Calu3 (cell line): ENCODE measurements at regions not wholly inside any gene's neighbourhood (a gene's known extent, or its start where the extent isn't known, plus 50 kb on each side); places are given as distances from the start of the nearest gene placed in this dataset.

Source experiments
- BruUV-seq: library from RNA; stranded (reverse); fragments of 400-500 nt; replicated peaks from 2 replicates; lab custom pipeline; 2021; lab: Mats Ljungman, UMichigan
- CTCF ChIA-PET: fragments of 300-600 bp; sonication (Branson Sonifier 250); formaldehyde crosslinking; loops from one replicate; lab custom pipeline; 2022; ENCODE audit warnings: antibody characterized with exemption; lab: Charles Lee
- DNase-seq: peaks from one replicate; pipeline ENCODE4 v3.0.0; 2022
- H3K27ac Mint-ChIP-seq: one replicate; pipeline ENCODE4 v1.8.0; 2022; ENCODE audit warnings: mixed read lengths; ENCODE audit not compliant: unreplicated experiment
- H3K27me3 Mint-ChIP-seq: one replicate; pipeline ENCODE4 v1.8.0; 2022; ENCODE audit warnings: mixed read lengths; ENCODE audit not compliant: unreplicated experiment
- H3K36me3 Mint-ChIP-seq: one replicate; pipeline ENCODE4 v1.8.0; 2022; ENCODE audit warnings: mild to moderate bottlenecking, moderate library complexity, mixed read lengths; ENCODE audit not compliant: insufficient read depth, unreplicated experiment
- H3K4me1 Mint-ChIP-seq: one replicate; pipeline ENCODE4 v1.8.0; 2022; ENCODE audit warnings: mild to moderate bottlenecking, low read depth, mixed read lengths; ENCODE audit not compliant: unreplicated experiment
- H3K4me3 Mint-ChIP-seq: one replicate; pipeline ENCODE4 v1.8.0; 2022; ENCODE audit warnings: mild to moderate bottlenecking, low read depth, moderate library complexity, mixed read lengths; ENCODE audit not compliant: unreplicated experiment
- H3K9me3 Mint-ChIP-seq: one replicate; pipeline ENCODE4 v1.8.0; 2022; ENCODE audit warnings: low read depth, mixed read lengths; ENCODE audit not compliant: unreplicated experiment
- intact Hi-C: fragments of 100-400 bp; cut with micrococcal nuclease; formaldehyde crosslinking; loops from one replicate; pipeline ENCODE4 v1.10.0; 2022; ENCODE audit not compliant: unreplicated experiment
- TF ChIP-seq, protein P1 (sequence below): fragments of 200-600 bp; IDR thresholded peaks from one replicate; pipeline ENCODE4 v1.8.0; 2022; ENCODE audit warnings: antibody characterized with exemption; ENCODE audit not compliant: unreplicated experiment

DNA sequence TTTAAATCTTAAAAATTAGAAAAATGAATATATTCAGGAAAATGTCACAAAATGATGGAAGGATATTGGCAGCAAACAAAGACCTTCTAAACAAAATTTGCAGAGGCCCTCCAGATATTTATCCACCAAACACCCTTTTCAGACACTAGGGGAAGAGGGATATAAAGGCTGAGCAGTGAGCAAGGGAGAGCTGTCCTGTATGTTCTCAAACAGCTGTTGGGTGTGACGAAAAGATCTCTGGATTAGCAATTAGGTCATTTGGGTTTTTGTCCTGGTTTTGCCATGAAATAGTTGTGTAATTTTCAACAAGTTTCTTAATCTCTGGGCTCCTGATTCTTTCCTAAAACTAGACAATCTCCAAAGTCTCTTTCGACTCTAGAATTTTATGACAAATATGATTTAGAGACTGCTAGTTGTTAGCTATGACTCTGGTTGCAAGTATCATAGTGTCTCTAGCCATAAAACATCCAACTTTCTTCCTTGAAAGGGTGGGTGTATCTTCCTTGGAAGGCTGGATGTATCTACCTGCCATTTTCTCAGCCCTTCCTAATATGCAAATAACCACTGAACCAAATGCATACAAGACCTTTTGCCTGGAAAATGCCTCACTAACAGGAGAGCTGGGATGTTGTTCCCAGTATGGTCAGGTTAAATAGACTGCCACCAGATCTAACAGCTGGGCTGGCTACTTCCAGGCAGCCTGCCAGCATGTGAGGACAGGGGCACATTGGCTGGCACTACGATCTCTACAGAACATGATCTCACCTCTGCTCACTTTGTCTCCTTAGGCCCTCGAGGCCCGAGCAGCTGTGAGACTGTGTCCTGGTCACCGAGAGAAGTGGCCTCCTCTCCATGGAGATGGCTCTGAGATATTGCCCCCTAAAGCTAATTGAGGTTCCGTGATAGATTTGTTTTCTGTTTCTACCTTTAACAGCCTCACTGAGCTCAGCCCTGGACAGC is 225.5 kb upstream of the JADE1 start:
- no peak for DNase-seq
- H3K27ac Mint-ChIP-seq: no peak overlapping the region
- intact Hi-C loops: no loop called here
- TF ChIP-seq, protein P1, sequence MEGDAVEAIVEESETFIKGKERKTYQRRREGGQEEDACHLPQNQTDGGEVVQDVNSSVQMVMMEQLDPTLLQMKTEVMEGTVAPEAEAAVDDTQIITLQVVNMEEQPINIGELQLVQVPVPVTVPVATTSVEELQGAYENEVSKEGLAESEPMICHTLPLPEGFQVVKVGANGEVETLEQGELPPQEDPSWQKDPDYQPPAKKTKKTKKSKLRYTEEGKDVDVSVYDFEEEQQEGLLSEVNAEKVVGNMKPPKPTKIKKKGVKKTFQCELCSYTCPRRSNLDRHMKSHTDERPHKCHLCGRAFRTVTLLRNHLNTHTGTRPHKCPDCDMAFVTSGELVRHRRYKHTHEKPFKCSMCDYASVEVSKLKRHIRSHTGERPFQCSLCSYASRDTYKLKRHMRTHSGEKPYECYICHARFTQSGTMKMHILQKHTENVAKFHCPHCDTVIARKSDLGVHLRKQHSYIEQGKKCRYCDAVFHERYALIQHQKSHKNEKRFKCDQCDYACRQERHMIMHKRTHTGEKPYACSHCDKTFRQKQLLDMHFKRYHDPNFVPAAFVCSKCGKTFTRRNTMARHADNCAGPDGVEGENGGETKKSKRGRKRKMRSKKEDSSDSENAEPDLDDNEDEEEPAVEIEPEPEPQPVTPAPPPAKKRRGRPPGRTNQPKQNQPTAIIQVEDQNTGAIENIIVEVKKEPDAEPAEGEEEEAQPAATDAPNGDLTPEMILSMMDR: no peak
- no peaks in the 10 kb centered on the region for H3K36me3 Mint-ChIP-seq
- H3K4me1 Mint-ChIP-seq: no peaks in the 10 kb centered on the region
- no peaks in the 10 kb centered on the region for H3K27me3 Mint-ChIP-seq
- CTCF ChIA-PET: interaction anchor here (0.6 kb wide), 1 partner anchor 30 kb away, joined by 3 read pairs; no protein-coding TSS in a partner anchor
- H3K9me3 Mint-ChIP-seq: no peaks in the 10 kb centered on the region
- no TSS peak for BruUV-seq
- no peak overlapping the region for H3K4me3 Mint-ChIP-seq

DNA sequence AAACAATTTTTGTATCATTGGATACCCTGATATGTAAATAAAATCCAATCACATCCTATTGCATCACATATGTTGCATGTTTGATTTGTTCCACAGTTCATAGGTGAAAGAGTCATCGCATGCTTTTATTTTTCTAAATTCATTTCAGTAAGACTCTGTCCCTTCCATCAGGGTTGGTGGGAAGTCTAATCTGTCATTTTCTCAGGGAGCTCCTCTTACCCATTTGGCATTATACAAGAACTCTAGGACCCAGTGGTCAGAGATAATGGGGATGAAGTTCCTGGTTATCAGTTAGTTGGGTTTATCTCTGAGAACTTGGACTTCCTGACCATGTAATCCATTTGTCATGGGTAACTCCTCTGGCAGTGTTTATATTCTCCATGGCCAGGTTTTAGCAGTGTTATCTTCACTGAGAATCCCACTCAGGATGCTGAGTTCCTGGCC is 227.1 kb upstream of the JADE1 start:
- BruUV-seq: no TSS peak
- H3K9me3 Mint-ChIP-seq: no peaks in the 10 kb centered on the region
- intact Hi-C loops: no loop called here
- no peaks in the 10 kb centered on the region for H3K36me3 Mint-ChIP-seq
- H3K4me3 Mint-ChIP-seq: no peak overlapping the region
- no peaks in the 10 kb centered on the region for H3K4me1 Mint-ChIP-seq
- H3K27me3 Mint-ChIP-seq: no peaks in the 10 kb centered on the region
- CTCF ChIA-PET: no interaction called here
- DNase-seq: no peak
- H3K27ac Mint-ChIP-seq: no peak overlapping the region
- TF ChIP-seq, protein P1: no peak

- no peaks in the 10 kb centered on the region for H3K9me3 Mint-ChIP-seq
These were observed 230.2 kb upstream of the JADE1 start for GRCh38 chr4:128579154-128579853.

DNA sequence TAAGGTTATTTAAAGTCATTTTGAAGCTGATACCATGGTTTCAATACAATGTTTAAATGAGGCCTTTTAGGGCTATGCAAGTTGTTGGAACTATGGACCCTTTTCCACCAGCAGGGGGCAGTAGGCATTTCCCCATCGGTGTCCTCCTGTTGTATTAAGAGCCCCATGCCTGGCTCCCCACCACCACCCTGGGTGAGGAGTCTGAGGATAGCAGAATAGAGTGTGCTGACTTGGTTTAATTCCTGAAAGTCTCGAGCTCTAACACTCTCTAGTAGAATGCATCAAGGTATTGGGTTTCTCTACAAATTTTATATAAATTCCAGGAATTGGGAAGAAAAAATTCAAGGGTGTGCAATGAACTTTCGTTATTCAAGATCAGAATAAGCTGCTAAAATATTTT is 234.8 kb upstream of the JADE1 start:
- peak overlapping the region; percentile 78 for H3K27ac Mint-ChIP-seq
- peak; percentile 81 for DNase-seq
- H3K4me1 Mint-ChIP-seq: peaks cover 29% of the 10 kb centered on the region
- H3K9me3 Mint-ChIP-seq: no peaks in the 10 kb centered on the region
- no TSS peak for BruUV-seq
- H3K4me3 Mint-ChIP-seq: peak overlapping the region; percentile 56
- CTCF ChIA-PET: interaction anchor here (0.9 to 1.8 kb wide), 6 partner anchors 22 to 235 kb away, joined by 3 to 8 read pairs (median 4); partner anchors contain the start of gene JADE1
- H3K27me3 Mint-ChIP-seq: no peaks in the 10 kb centered on the region
- TF ChIP-seq, protein P1: peak; percentile 64
- intact Hi-C loops: loop anchor here (1.0 to 5.0 kb wide), 6 partner anchors 47 to 288 kb away; no protein-coding TSS in a partner anchor
- peaks cover 9% of the 10 kb centered on the region for H3K36me3 Mint-ChIP-seq

More at GRCh38 chr4:128579154-128579853, 230.2 kb upstream of the JADE1 start:
- peaks cover 5% of the 10 kb centered on the region for H3K4me1 Mint-ChIP-seq
- H3K27ac Mint-ChIP-seq: no peak overlapping the region
- no peak overlapping the region for H3K4me3 Mint-ChIP-seq
- TF ChIP-seq, protein P1: no peak
- intact Hi-C loops: no loop called here
- CTCF ChIA-PET: no interaction called here
- peaks cover 6% of the 10 kb centered on the region for H3K36me3 Mint-ChIP-seq
- no TSS peak for BruUV-seq
- H3K27me3 Mint-ChIP-seq: no peaks in the 10 kb centered on the region
- DNase-seq: no peak
